ENCODE measurements at regions not wholly inside any gene's neighbourhood (a gene's known extent, or its start where the extent isn't known, plus 50 kb on each side); places are given as distances from the start of the nearest gene placed in this dataset.

DNA sequence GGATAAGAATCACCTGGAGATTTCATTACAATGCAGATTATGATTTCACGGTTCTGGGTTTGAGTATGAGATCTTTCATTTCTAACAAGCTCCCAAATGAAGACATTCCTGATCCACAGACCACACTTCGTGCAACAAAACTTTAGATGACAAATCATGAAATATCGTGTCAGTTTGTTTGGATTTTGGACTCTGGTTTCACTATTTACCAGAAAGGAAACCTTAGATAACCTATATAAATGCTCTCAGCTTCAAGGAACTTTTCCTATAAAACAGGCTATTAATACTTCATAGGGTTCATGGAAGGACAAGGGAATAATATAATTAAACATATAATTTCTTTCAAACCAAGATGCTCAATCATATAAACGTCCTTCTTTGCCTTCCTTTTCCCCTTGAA, 930.5 kb upstream of the SLC10A2 start:
- Histone ChIP-seq H3K27me3 (no peaks in the 10 kb centered on the region), H3K4me1 (no peaks in the 10 kb centered on the region), H3K27ac (no peak overlapping the region), H3K9me3 (no peaks in the 10 kb centered on the region), H3K36me3 (replicated peaks in 1 of 2; ENCODE audit: insufficient read depth in 1 of 2, low read depth in 2 of 2) (no peaks in the 10 kb centered on the region), H3K4me3 (no peak overlapping the region)
- intact Hi-C loops (cut with DNase I): no loop called here
- 54 to 58% methylated on average over 4 of the region's 4 CpGs for WGBS, 2 donors
- DNase-seq (no peak), ATAC-seq (no peak)
- TF ChIP-seq, protein P1, sequence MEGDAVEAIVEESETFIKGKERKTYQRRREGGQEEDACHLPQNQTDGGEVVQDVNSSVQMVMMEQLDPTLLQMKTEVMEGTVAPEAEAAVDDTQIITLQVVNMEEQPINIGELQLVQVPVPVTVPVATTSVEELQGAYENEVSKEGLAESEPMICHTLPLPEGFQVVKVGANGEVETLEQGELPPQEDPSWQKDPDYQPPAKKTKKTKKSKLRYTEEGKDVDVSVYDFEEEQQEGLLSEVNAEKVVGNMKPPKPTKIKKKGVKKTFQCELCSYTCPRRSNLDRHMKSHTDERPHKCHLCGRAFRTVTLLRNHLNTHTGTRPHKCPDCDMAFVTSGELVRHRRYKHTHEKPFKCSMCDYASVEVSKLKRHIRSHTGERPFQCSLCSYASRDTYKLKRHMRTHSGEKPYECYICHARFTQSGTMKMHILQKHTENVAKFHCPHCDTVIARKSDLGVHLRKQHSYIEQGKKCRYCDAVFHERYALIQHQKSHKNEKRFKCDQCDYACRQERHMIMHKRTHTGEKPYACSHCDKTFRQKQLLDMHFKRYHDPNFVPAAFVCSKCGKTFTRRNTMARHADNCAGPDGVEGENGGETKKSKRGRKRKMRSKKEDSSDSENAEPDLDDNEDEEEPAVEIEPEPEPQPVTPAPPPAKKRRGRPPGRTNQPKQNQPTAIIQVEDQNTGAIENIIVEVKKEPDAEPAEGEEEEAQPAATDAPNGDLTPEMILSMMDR (IDR thresholded peaks at IDR 0.05): no peak
- TF ChIP-seq POLR2A (IDR thresholded peaks at IDR 0.05): no peak

DNA sequence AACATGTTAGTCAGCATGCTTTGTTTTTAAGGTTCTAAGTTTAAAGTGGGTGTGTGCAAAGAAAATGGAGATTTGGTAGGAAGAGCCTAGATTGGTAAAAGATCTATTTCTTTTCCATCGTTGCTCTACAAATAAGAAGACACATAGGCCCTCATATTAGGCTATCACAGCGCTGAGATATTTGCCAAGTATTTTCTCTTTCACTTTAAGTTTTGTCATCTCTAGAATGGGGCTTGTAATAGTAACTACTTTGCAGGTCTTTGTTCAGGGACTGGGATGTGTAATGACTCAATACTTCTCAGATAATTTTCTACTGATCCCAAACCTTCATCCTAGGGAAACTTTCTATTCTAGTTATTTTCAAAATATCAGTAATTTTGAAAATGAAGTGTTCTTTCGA, 917.7 kb upstream of the SLC10A2 start:
- Histone ChIP-seq H3K36me3 (replicated peaks in 1 of 2; ENCODE audit: insufficient read depth in 1 of 2, low read depth in 2 of 2) (no peaks in the 10 kb centered on the region), H3K4me1 (no peaks in the 10 kb centered on the region), H3K9me3 (no peaks in the 10 kb centered on the region), H3K4me3 (no peak overlapping the region), H3K27ac (no peak overlapping the region), H3K27me3 (no peaks in the 10 kb centered on the region)
- 80 to 89% methylated on average over 3 of the region's 3 CpGs for WGBS, 2 donors
- intact Hi-C loops (cut with DNase I): no loop called here
- DNase-seq: no peak
- no peak for ATAC-seq
- TF ChIP-seq POLR2A (IDR thresholded peaks at IDR 0.05): no peak
- TF ChIP-seq, protein P1 (IDR thresholded peaks at IDR 0.05): no peak

DNA sequence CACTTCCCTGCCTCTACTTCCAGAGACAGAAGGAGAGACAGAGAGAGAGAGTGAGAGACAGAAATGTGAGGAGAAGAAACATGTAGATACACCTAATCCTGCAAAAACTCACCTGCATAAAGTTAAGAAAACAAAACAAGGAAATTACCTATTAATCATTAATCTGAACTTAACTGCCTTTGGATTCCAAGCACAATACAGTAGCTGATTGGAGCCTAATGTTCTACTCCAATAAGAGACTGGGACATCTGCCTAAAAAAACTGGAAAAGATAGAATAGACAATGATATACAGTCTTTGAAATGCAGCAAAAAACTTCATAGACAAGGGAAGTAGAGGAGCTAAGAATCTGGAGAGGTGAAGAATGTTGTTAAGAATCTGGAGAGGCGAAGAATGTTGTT, 910.2 kb upstream of the SLC10A2 start:
- Histone ChIP-seq H3K4me3 (no peak overlapping the region), H3K9me3 (no peaks in the 10 kb centered on the region), H3K27ac (no peak overlapping the region), H3K27me3 (no peaks in the 10 kb centered on the region), H3K4me1 (peaks cover 25% of the 10 kb centered on the region), H3K36me3 (replicated peaks in 1 of 2; ENCODE audit: insufficient read depth in 1 of 2, low read depth in 2 of 2) (no peaks in the 10 kb centered on the region)
- intact Hi-C loops (cut with DNase I): no loop called here
- peak; percentile 45 for ATAC-seq
- TF ChIP-seq POLR2A (IDR thresholded peaks at IDR 0.05): no peak
- TF ChIP-seq, protein P1 (IDR thresholded peaks at IDR 0.05): no peak
- DNase-seq: no peak
- 75 to 79% methylated on average over 1 of the region's 1 CpG for WGBS, 2 donors

DNA sequence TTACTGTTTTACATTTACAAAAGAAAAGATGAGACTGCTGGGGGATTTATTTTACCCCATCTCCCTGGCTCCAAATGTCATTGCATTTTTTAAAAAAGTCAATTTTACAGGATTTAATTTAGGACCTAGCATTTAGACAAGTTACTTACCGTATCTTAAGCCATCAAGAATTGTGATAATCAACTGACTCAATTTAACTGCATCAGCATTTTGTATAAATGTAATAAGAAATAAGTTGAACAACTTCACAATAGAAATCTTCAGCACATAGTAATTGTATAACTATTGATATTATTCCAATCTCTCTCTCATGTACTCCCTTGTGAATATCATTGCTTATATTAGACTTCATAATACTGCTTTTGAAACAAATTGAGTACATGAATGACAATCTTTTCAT, 907.5 kb upstream of the SLC10A2 start:
- peaks cover 25% of the 10 kb centered on the region for H3K4me1 ChIP-seq
- WGBS, 2 donors: 84 to 93% methylated on average over 1 of the region's 1 CpG
- H3K4me3 ChIP-seq: no peak overlapping the region
- H3K9me3 ChIP-seq: no peaks in the 10 kb centered on the region
- H3K27me3 ChIP-seq: no peaks in the 10 kb centered on the region
- no peak for DNase-seq
- intact Hi-C loops (cut with DNase I): no loop called here
- ATAC-seq: no peak
- no peaks in the 10 kb centered on the region for H3K36me3 ChIP-seq (replicated peaks in 1 of 2; ENCODE audit: insufficient read depth in 1 of 2, low read depth in 2 of 2)
- no peak overlapping the region for H3K27ac ChIP-seq
- TF ChIP-seq, protein P1 (IDR thresholded peaks at IDR 0.05): no peak
- no peak for TF ChIP-seq POLR2A (IDR thresholded peaks at IDR 0.05)

DNA sequence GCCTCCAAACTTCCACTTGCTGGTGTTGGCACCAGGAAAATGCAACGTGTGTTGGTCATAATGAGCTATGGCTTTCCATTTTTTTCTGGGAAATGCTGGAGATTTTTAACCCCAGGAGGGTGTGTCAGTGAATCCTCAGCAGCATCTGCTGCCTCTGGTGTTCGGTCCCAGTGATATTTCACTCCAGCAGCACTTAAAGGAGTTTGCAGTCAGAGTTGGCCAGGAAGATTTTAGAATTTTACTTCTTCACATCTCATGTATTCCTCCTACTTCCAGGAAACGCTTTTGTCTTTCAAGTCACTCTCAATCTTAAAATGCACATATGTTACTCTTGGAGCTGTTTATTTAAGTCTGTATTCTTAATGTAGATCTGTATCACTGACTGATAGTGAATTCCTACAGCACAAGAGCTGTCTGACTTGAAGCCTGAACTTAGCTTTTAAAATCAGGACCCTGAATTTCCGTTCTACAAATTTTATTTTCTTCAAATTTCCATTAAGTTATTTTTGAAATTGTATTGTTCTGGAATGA, 903.4 kb upstream of the SLC10A2 start:
- DNase-seq (no peak), ATAC-seq (no peak)
- WGBS, 2 donors: 60 to 66% methylated on average over 4 of the region's 4 CpGs
- no peak overlapping the region for H3K4me3 ChIP-seq
- H3K27me3 ChIP-seq: no peaks in the 10 kb centered on the region
- H3K27ac ChIP-seq: no peak overlapping the region
- TF ChIP-seq, protein P1 (IDR thresholded peaks at IDR 0.05): no peak
- no peak for TF ChIP-seq POLR2A (IDR thresholded peaks at IDR 0.05)
- H3K9me3 ChIP-seq: no peaks in the 10 kb centered on the region
- H3K36me3 ChIP-seq (replicated peaks in 1 of 2; ENCODE audit: insufficient read depth in 1 of 2, low read depth in 2 of 2): no peaks in the 10 kb centered on the region
- intact Hi-C loops (cut with DNase I): no loop called here
- H3K4me1 ChIP-seq: peaks cover 5% of the 10 kb centered on the region
